Neural progenitor cell (in vitro differentiated cells): ENCODE measurements at regions not wholly inside any gene's neighbourhood (a gene's known extent, or its start where the extent isn't known, plus 50 kb on each side); places are given as distances from the start of the nearest gene placed in this dataset.

ENCODE experiments used
- DNase-seq: peaks from one replicate; pipeline ENCODE4 v3.0.0-alpha.2; 2016; ENCODE audit warnings: low spot score
- H2AFZ ChIP-seq: fragments of 200-600 bp; sonication (generic); replicated peaks from 2 replicates; pipeline ENCODE4 v1.6.1; 2016; ENCODE audit warnings: antibody characterized with exemption
- H3F3A ChIP-seq: fragments of 200-600 bp; sonication (generic); 2 replicates; pipeline ENCODE4 v1.6.1; 2016; ENCODE audit warnings: antibody characterized with exemption, low read depth
- H3K27ac ChIP-seq: fragments of 200-600 bp; sonication (generic); 2 replicates; pipeline ENCODE4 v1.5.1; 2016; ENCODE audit warnings: mild to moderate bottlenecking
- H3K27me3 ChIP-seq: fragments of 200-600 bp; sonication (generic); 2 replicates; pipeline ENCODE4 v1.6.1; 2016; ENCODE audit warnings: mild to moderate bottlenecking, moderate library complexity
- H3K36me3 ChIP-seq: fragments of 200-600 bp; sonication (generic); 2 replicates; pipeline ENCODE4 v1.5.1; 2016
- H3K4me1 ChIP-seq: fragments of 200-600 bp; sonication (generic); 2 replicates; pipeline ENCODE4 v1.6.1; 2016; ENCODE audit warnings: mixed run types
- H3K4me2 ChIP-seq: fragments of 200-600 bp; sonication (generic); 2 replicates; pipeline ENCODE4 v1.6.1; 2016
- H3K4me3 ChIP-seq: fragments of 200-600 bp; sonication (generic); 2 replicates; pipeline ENCODE4 v1.5.1; 2016
- H3K79me2 ChIP-seq: fragments of 200-600 bp; sonication (generic); 2 replicates; pipeline ENCODE4 v1.6.1; 2016; ENCODE audit warnings: low read depth
- H3K9ac ChIP-seq: fragments of 200-600 bp; sonication (generic); 2 replicates; pipeline ENCODE4 v1.6.1; 2016
- H3K9me3 ChIP-seq: fragments of 200-600 bp; sonication (generic); 2 replicates; pipeline ENCODE4 v1.5.1; 2016; ENCODE audit warnings: low read depth
- H4K20me1 ChIP-seq: fragments of 200-600 bp; sonication (generic); 2 replicates; pipeline ENCODE4 v1.6.1; 2016; ENCODE audit warnings: low read depth
- H3K27ac Mint-ChIP-seq: 3 replicates; pipeline ENCODE4 v1.8.0; 2021; ENCODE audit warnings: mixed read lengths
- H3K27me3 Mint-ChIP-seq: 2 replicates; pipeline ENCODE4 v1.8.0; 2022; ENCODE audit warnings: low read depth, mild to moderate bottlenecking, inconsistent platforms, moderate library complexity, mixed read lengths; ENCODE audit not compliant: insufficient read depth
- H3K36me3 Mint-ChIP-seq: 3 replicates; pipeline ENCODE4 v1.8.0; 2021; ENCODE audit warnings: mixed read lengths
- H3K4me1 Mint-ChIP-seq: 3 replicates; pipeline ENCODE4 v1.8.0; 2021; ENCODE audit warnings: mixed read lengths
- H3K4me3 Mint-ChIP-seq: 3 replicates; pipeline ENCODE4 v1.8.0; 2021; ENCODE audit warnings: mild to moderate bottlenecking, moderate library complexity, mixed read lengths
- H3K9me3 Mint-ChIP-seq: 3 replicates; pipeline ENCODE4 v1.8.0; 2020; ENCODE audit warnings: mixed read lengths
- CTCF ChIP-seq: fragments of 200-600 bp; sonication (generic); IDR thresholded peaks from 2 replicates; pipeline ENCODE4 v1.5.1; 2017; ENCODE audit warnings: antibody characterized with exemption, mild to moderate bottlenecking
- EZH2 ChIP-seq: fragments of 200-600 bp; sonication (generic); IDR thresholded peaks from 2 replicates; pipeline ENCODE4 v1.6.1; 2017; ENCODE audit warnings: antibody characterized with exemption, mild to moderate bottlenecking, moderate library complexity
- EZH2phosphoT487 ChIP-seq: fragments of 200-600 bp; sonication (generic); IDR thresholded peaks from 2 replicates; pipeline ENCODE4 v1.6.1; 2017; ENCODE audit warnings: antibody characterized with exemption

- Histone ChIP-seq H3K9ac (no peak overlapping the region), H3K27me3 (peaks cover 100% of the 10 kb centered on the region), H3K36me3 (no peaks in the 10 kb centered on the region), H3K4me2 (peak overlapping the region; percentile 97), H3K9me3 (no peaks in the 10 kb centered on the region), H3F3A (peaks cover 12% of the 10 kb centered on the region), H2AFZ (no peak overlapping the region), H3K79me2 (no peaks in the 10 kb centered on the region), H3K4me3 (peak overlapping the region; percentile 63), H4K20me1 (peaks cover 64% of the 10 kb centered on the region), H3K27ac (no peak overlapping the region), H3K4me1 (peaks cover 49% of the 10 kb centered on the region)
- no peaks in the 10 kb centered on the region for H3K36me3 Mint-ChIP-seq
- no peaks in the 10 kb centered on the region for H3K9me3 Mint-ChIP-seq
- peak overlapping the region; percentile 92 for H3K4me3 Mint-ChIP-seq
- peaks cover 52% of the 10 kb centered on the region for H3K4me1 Mint-ChIP-seq
- no peak overlapping the region for H3K27ac Mint-ChIP-seq
- DNase-seq = peak; percentile 45
- TF ChIP-seq EZH2phosphoT487 (no peak), CTCF (no peak), EZH2 (peak; percentile 69)
- peaks cover 74% of the 10 kb centered on the region for H3K27me3 Mint-ChIP-seq
Observed at GRCh38 chr1:217135987-217136894, 413.0 kb upstream of the ESRRG start.

- peak; percentile 37 for DNase-seq
- TF ChIP-seq EZH2phosphoT487 (peak; percentile 38), CTCF (no peak)
- Mint-ChIP-seq H3K4me1 (peaks cover 45% of the 10 kb centered on the region), H3K27ac (no peak overlapping the region), H3K4me3 (peak overlapping the region; percentile 92), H3K36me3 (no peaks in the 10 kb centered on the region), H3K9me3 (no peaks in the 10 kb centered on the region), H3K27me3 (peaks cover 71% of the 10 kb centered on the region)
- Histone ChIP-seq H3K4me1 (peaks cover 42% of the 10 kb centered on the region), H3K4me3 (peak overlapping the region; percentile 63), H2AFZ (peak overlapping the region; percentile 88), H3K79me2 (no peaks in the 10 kb centered on the region), H3K36me3 (no peaks in the 10 kb centered on the region), H3K9ac (no peak overlapping the region), H3F3A (peaks cover 9% of the 10 kb centered on the region), H4K20me1 (peaks cover 64% of the 10 kb centered on the region), H3K9me3 (no peaks in the 10 kb centered on the region), H3K4me2 (peak overlapping the region; percentile 97), H3K27ac (no peak overlapping the region), H3K27me3 (peaks cover 100% of the 10 kb centered on the region)
Observed at GRCh38 chr1:217135569-217135915, 412.3 kb upstream of the ESRRG start.

- peaks cover 37% of the 10 kb centered on the region for H3K4me1 ChIP-seq
- no peak overlapping the region for H3K9ac ChIP-seq
- H3K36me3 Mint-ChIP-seq = no peaks in the 10 kb centered on the region
- peaks cover 64% of the 10 kb centered on the region for H4K20me1 ChIP-seq
- TF ChIP-seq EZH2phosphoT487 = peak; percentile 76
- peak; percentile 14 for TF ChIP-seq EZH2
- TF ChIP-seq CTCF = no peak
- no peaks in the 10 kb centered on the region for H3K9me3 Mint-ChIP-seq
- H3K27me3 ChIP-seq = peaks cover 100% of the 10 kb centered on the region
- no peaks in the 10 kb centered on the region for H3K9me3 ChIP-seq
- H3K4me1 Mint-ChIP-seq = peaks cover 40% of the 10 kb centered on the region
- peaks cover 4% of the 10 kb centered on the region for H3F3A ChIP-seq
- no peaks in the 10 kb centered on the region for H3K36me3 ChIP-seq
- peak; percentile 65 for DNase-seq
- peaks cover 71% of the 10 kb centered on the region for H3K27me3 Mint-ChIP-seq
- no peaks in the 10 kb centered on the region for H3K79me2 ChIP-seq
- H3K27ac ChIP-seq = no peak overlapping the region
- no peak overlapping the region for H3K27ac Mint-ChIP-seq
- peak overlapping the region; percentile 92 for H3K4me3 Mint-ChIP-seq
- H3K4me3 ChIP-seq = peak overlapping the region; percentile 63
- peak overlapping the region; percentile 88 for H2AFZ ChIP-seq
- peak overlapping the region; percentile 97 for H3K4me2 ChIP-seq
Observed at GRCh38 chr1:217134857-217135568, 411.8 kb upstream of the ESRRG start.
